H9 (cell line): ENCODE measurements at regions not wholly inside any gene's neighbourhood (a gene's known extent, or its start where the extent isn't known, plus 50 kb on each side); places are given as distances from the start of the nearest gene placed in this dataset.
A peak's percentile ranks its signal among the peaks of the same experiment; 100 is the strongest.

Experiments used
- DNase-seq: peaks from one replicate; pipeline ENCODE4 v3.0.0-alpha.2; 2017
- H2AFZ ChIP-seq: one replicate; pipeline ENCODE4 v1.6.1; 2013; ENCODE audit warnings: mild to moderate bottlenecking, low read length, control low read depth, moderate library complexity
- H2AK5ac ChIP-seq: 2 replicates; pipeline ENCODE4 v1.6.1; 2013; ENCODE audit warnings: low read length, control low read depth, mixed read lengths; ENCODE audit not compliant: insufficient read length
- H2BK120ac ChIP-seq: one replicate; pipeline ENCODE4 v1.6.1; 2013; ENCODE audit warnings: low read depth, mild to moderate bottlenecking, low read length, control low read depth, inconsistent platforms; ENCODE audit not compliant: poor library complexity, severe bottlenecking
- H2BK12ac ChIP-seq: 2 replicates; pipeline ENCODE4 v1.6.1; 2013; ENCODE audit warnings: low read length, control low read depth, mixed read lengths, low read depth; ENCODE audit not compliant: insufficient read length
- H2BK15ac ChIP-seq: 2 replicates; pipeline ENCODE4 v1.6.1; 2013; ENCODE audit warnings: low read depth, low read length, control low read depth
- H2BK20ac ChIP-seq: one replicate; pipeline ENCODE4 v1.6.1; 2013; ENCODE audit warnings: low read depth, mild to moderate bottlenecking, low read length, control low read depth, inconsistent platforms; ENCODE audit not compliant: poor library complexity, severe bottlenecking
- H2BK5ac ChIP-seq: 2 replicates; pipeline ENCODE4 v1.6.1; 2013; ENCODE audit warnings: low read length, control low read depth, mixed read lengths; ENCODE audit not compliant: insufficient read length
- H3K14ac ChIP-seq: 2 replicates; pipeline ENCODE4 v1.6.1; 2013; ENCODE audit warnings: low read length, control low read depth; ENCODE audit not compliant: insufficient read depth
- H3K18ac ChIP-seq: 2 replicates; pipeline ENCODE4 v1.6.1; 2013; ENCODE audit warnings: low read depth, mild to moderate bottlenecking, mixed read lengths, low read length, control low read depth; ENCODE audit not compliant: insufficient read length
- H3K23ac ChIP-seq: 2 replicates; pipeline ENCODE4 v1.6.1; 2013; ENCODE audit warnings: low read length, control low read depth, mixed read lengths, low read depth; ENCODE audit not compliant: insufficient read length
- H3K23me2 ChIP-seq: 2 replicates; pipeline ENCODE4 v1.6.1; 2013; ENCODE audit warnings: low read depth, mild to moderate bottlenecking, mixed read lengths, low read length, control low read depth; ENCODE audit not compliant: insufficient read length, poor library complexity, severe bottlenecking
- H3K27ac ChIP-seq: 2 replicates; pipeline ENCODE4 v1.5.1; 2013; ENCODE audit warnings: low read length, control low read depth, mixed read lengths, low read depth; ENCODE audit not compliant: insufficient read length
- H3K27me3 ChIP-seq: 2 replicates; pipeline ENCODE4 v1.6.1; 2013; ENCODE audit warnings: low read length, control low read depth, inconsistent platforms; ENCODE audit not compliant: insufficient read depth
- H3K4ac ChIP-seq: 2 replicates; pipeline ENCODE4 v1.6.1; 2013; ENCODE audit warnings: low read depth, mild to moderate bottlenecking, control low read depth, inconsistent platforms, low read length, moderate library complexity
- H3K4me1 ChIP-seq: 2 replicates; pipeline ENCODE4 v1.6.1; 2013; ENCODE audit warnings: low read length, control low read depth, inconsistent platforms; ENCODE audit not compliant: insufficient read depth
- H3K4me2 ChIP-seq: 2 replicates; pipeline ENCODE4 v1.6.1; 2013; ENCODE audit warnings: low read length, control low read depth, mixed read lengths; ENCODE audit not compliant: insufficient read length, insufficient read depth
- H3K56ac ChIP-seq: 2 replicates; pipeline ENCODE4 v1.6.1; 2013; ENCODE audit warnings: low read depth, mild to moderate bottlenecking, mixed read lengths, low read length, control low read depth; ENCODE audit not compliant: insufficient read length
- H3K79me1 ChIP-seq: 2 replicates; pipeline ENCODE4 v1.6.1; 2013; ENCODE audit warnings: low read depth, mild to moderate bottlenecking, moderate library complexity, low read length, control low read depth, inconsistent platforms; ENCODE audit not compliant: insufficient read depth, poor library complexity, severe bottlenecking
- H3K79me2 ChIP-seq: 2 replicates; pipeline ENCODE4 v1.6.1; 2013; ENCODE audit warnings: low read length, control low read depth, inconsistent platforms; ENCODE audit not compliant: insufficient read depth
- H3K9ac ChIP-seq: 2 replicates; pipeline ENCODE4 v1.6.1; 2013; ENCODE audit warnings: low read length, control low read depth, mixed read lengths; ENCODE audit not compliant: insufficient read length; ENCODE audit errors: extremely low read depth
- H3K9me3 ChIP-seq: one replicate; pipeline ENCODE4 v1.6.1; 2013; ENCODE audit warnings: low read depth, low read length, inconsistent platforms; ENCODE audit not compliant: control insufficient read depth
- H3T11ph ChIP-seq: one replicate; pipeline ENCODE4 v1.6.1; 2013; ENCODE audit warnings: mild to moderate bottlenecking, low read length, control low read depth, inconsistent platforms
- H4K20me1 ChIP-seq: one replicate; pipeline ENCODE4 v1.6.1; 2013; ENCODE audit not compliant: control insufficient read depth, insufficient read length, insufficient read depth
- H4K5ac ChIP-seq: 2 replicates; pipeline ENCODE4 v1.6.1; 2013; ENCODE audit warnings: low read depth, mild to moderate bottlenecking, mixed read lengths, low read length, control low read depth; ENCODE audit not compliant: insufficient read length
- H4K8ac ChIP-seq: replicated peaks from 2 replicates; pipeline ENCODE4 v1.6.1; 2013; ENCODE audit warnings: low read length, control low read depth, mixed read lengths, low read depth; ENCODE audit not compliant: insufficient read length
- H4K91ac ChIP-seq: 2 replicates; pipeline ENCODE4 v1.6.1; 2013; ENCODE audit warnings: low read depth, mild to moderate bottlenecking, moderate library complexity, mixed read lengths, low read length, control low read depth; ENCODE audit not compliant: insufficient read length
- H3K27ac Mint-ChIP-seq, 3 experiments: 2 replicates in 2 of 3; 3 replicates in 1 of 3; pipeline ENCODE4 v1.8.0; 2020 to 2021; ENCODE audit warnings: mixed read lengths in 3 of 3, mild to moderate bottlenecking in 1 of 3, moderate library complexity in 1 of 3
- H3K27me3 Mint-ChIP-seq: 2 replicates; pipeline ENCODE4 v1.8.0; 2021; ENCODE audit warnings: low read depth, mild to moderate bottlenecking, moderate library complexity, mixed read lengths
- H3K36me3 Mint-ChIP-seq, 3 experiments: 2 replicates in 2 of 3; 3 replicates in 1 of 3; pipeline ENCODE4 v1.8.0; 2020 to 2021; ENCODE audit warnings: low read depth in 3 of 3, mixed read lengths in 3 of 3; ENCODE audit not compliant: insufficient read depth in 1 of 3
- H3K4me1 Mint-ChIP-seq, 2 experiments: 2 replicates each; pipeline ENCODE4 v1.8.0; 2020; ENCODE audit warnings: mixed read lengths in 2 of 2
- H3K4me3 Mint-ChIP-seq, 2 experiments: 2 replicates in 1 of 2; 3 replicates in 1 of 2; pipeline ENCODE4 v1.8.0; 2020 to 2021; ENCODE audit warnings: mild to moderate bottlenecking in 2 of 2, mixed read lengths in 2 of 2, moderate library complexity in 1 of 2
- H3K9me3 Mint-ChIP-seq, 2 experiments: 2 replicates in 1 of 2; 3 replicates in 1 of 2; pipeline ENCODE4 v1.8.0; 2020; ENCODE audit warnings: mild to moderate bottlenecking in 2 of 2, mixed read lengths in 2 of 2, moderate library complexity in 1 of 2
- WGBS: extraction: QIAGEN DNeasy Blood & Tissue Kit; methylation state at CpG from one replicate; pipeline ENCODE4 v1.1.7; 2013; ENCODE audit warnings: missing lambda C conversion rate, low lambda C conversion rate, mixed read lengths; ENCODE audit not compliant: insufficient read length; ENCODE audit errors: extremely low coverage; 5-methylcytosine and 5-hydroxymethylcytosine counted together
- TF ChIP-seq, protein P1 (sequence below): fragments of 200-600 bp; sonication (generic); conservative IDR thresholded peaks from 3 replicates; pipeline ENCODE4 v1.8.0; 2021; ENCODE audit warnings: antibody characterized with exemption, mild to moderate bottlenecking

DNA sequence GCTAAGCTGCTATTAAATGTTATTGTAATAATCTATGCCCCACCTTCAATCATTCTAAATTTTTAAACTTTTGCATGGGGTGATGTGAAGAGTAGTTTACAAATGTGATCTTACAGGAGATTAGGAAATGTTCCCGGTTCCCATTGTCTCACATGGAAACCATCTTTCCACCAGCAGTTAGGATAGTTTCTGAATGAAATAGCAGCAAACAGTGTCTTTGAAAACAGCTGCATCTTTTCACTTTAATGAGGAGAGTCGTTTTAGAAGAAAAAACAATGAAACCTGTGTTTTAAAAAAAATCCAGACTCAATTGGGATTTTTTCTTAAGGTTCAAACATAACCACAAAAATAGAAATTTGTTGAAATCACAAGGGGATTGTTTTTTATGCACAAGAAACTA lies 134.2 kb downstream of the TLR5 start:
- H3K79me2 ChIP-seq = no peaks in the 10 kb centered on the region
- Mint-ChIP-seq H3K36me3 (peaks cover 14 to 16% (median 15%) of the 10 kb centered on the region in 3 experiments), H3K4me3 (no peak overlapping the region), H3K4me1 (peaks cover 51 to 61% of the 10 kb centered on the region in 2 experiments), H3K9me3 (no peaks in the 10 kb centered on the region), H3K27me3 (peaks cover 4% of the 10 kb centered on the region), H3K27ac (peak overlapping the region in 1 of 3 experiments; percentile 71; a peak in 3 of 7 replicates)
- H3T11ph ChIP-seq = no peak overlapping the region
- no peak overlapping the region for H3K56ac ChIP-seq
- no peak overlapping the region for H2AK5ac ChIP-seq
- H3K4me2 ChIP-seq = no peak overlapping the region
- no peak overlapping the region for H2BK12ac ChIP-seq
- H2AFZ ChIP-seq = no peak overlapping the region
- H4K8ac ChIP-seq = no peak overlapping the region
- H2BK15ac ChIP-seq = no peak overlapping the region
- no peak overlapping the region for H3K14ac ChIP-seq
- no peaks in the 10 kb centered on the region for H3K23me2 ChIP-seq
- no peak for DNase-seq
- no peak overlapping the region for H2BK120ac ChIP-seq
- H4K91ac ChIP-seq = no peak overlapping the region
- no peak overlapping the region for H3K9ac ChIP-seq
- H3K4me1 ChIP-seq = peaks cover 16% of the 10 kb centered on the region; the same call in 1 of the 2 replicates
- no peak overlapping the region for H2BK20ac ChIP-seq
- H4K5ac ChIP-seq = no peak overlapping the region
- no peak overlapping the region for H3K4ac ChIP-seq
- no peak overlapping the region for H3K18ac ChIP-seq
- no peak overlapping the region for H3K27ac ChIP-seq
- H3K27me3 ChIP-seq = no peaks in the 10 kb centered on the region; the same call in 1 of the 2 replicates
- WGBS = no CpG with 5 or more reads among the region's 2 CpGs
- no peak overlapping the region for H3K23ac ChIP-seq
- no peaks in the 10 kb centered on the region for H3K79me1 ChIP-seq
- no peaks in the 10 kb centered on the region for H3K9me3 ChIP-seq
- no peak overlapping the region for H2BK5ac ChIP-seq
- TF ChIP-seq, protein P1, sequence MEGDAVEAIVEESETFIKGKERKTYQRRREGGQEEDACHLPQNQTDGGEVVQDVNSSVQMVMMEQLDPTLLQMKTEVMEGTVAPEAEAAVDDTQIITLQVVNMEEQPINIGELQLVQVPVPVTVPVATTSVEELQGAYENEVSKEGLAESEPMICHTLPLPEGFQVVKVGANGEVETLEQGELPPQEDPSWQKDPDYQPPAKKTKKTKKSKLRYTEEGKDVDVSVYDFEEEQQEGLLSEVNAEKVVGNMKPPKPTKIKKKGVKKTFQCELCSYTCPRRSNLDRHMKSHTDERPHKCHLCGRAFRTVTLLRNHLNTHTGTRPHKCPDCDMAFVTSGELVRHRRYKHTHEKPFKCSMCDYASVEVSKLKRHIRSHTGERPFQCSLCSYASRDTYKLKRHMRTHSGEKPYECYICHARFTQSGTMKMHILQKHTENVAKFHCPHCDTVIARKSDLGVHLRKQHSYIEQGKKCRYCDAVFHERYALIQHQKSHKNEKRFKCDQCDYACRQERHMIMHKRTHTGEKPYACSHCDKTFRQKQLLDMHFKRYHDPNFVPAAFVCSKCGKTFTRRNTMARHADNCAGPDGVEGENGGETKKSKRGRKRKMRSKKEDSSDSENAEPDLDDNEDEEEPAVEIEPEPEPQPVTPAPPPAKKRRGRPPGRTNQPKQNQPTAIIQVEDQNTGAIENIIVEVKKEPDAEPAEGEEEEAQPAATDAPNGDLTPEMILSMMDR = no peak
- no peaks in the 10 kb centered on the region for H4K20me1 ChIP-seq
